HG03159 (cell line): ENCODE measurements at regions not wholly inside any gene's neighbourhood (a gene's known extent, or its start where the extent isn't known, plus 50 kb on each side); places are given as distances from the start of the nearest gene placed in this dataset.

Experiments used
- ATAC-seq: cut with Tn5 transposase; IDR thresholded peaks from one replicate; pipeline ENCODE4 v1.9.1; 2021; ENCODE audit warnings: mild to moderate bottlenecking, moderate library complexity; ENCODE audit not compliant: unreplicated experiment

DNA sequence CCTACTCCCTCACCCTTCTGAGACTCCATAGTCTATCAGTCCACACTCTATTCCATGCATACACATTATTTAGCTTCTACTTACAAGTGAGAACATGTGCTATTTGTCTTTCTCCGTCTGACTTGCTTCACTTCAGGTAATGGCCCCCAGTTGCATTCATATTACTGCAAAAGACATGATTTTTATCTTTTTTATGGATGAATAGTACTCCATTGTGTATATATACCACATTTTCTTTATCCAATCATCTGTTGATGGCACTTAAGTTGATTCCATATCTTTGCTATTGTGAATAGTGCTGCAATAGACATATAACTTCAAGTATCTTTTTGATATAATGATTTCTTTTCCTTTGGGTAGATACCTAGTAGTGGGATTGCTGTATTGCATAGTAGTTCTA lies 171.8 kb downstream of the DACT1 start:
- ATAC-seq, result no peak

GRCh38 chr14:58812050-58812910 lies 174.5 kb downstream of the DACT1 start:
- no peak for ATAC-seq

GRCh38 chr14:58813745-58814144 lies 176.0 kb downstream of the DACT1 start:
- no peak for ATAC-seq

DNA sequence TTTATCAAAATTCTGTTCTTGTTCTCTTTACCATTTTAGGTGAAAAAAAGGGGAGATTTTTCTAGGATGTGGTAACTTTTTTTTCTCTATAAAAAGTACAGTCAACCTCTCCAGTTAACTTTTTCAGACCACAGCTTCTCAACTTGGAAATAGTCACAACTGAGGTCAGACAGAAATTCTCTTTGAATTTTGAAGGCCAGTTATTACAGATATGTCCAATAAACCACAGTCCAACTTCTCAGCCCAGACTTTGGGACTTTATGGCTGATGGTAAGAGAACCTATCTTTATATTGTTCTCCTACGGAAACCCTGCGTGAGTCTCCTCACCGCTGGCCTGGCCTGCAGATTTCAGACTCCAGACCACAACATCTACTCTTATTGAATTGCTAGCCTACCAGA lies 176.7 kb downstream of the DACT1 start:
- ATAC-seq, result no peak

GRCh38 chr14:58815161-58815701 lies 177.5 kb downstream of the DACT1 start:
- ATAC-seq, result no peak

- no peak for ATAC-seq
Measured at GRCh38 chr14:58815794-58816193, 178.0 kb downstream of the DACT1 start.

GRCh38 chr14:58816416-58817115 lies 178.8 kb downstream of the DACT1 start:
- ATAC-seq, result no peak

GRCh38 chr14:58817846-58818245 lies 180.1 kb downstream of the DACT1 start:
- ATAC-seq, result no peak

- no peak for ATAC-seq
Measured at GRCh38 chr14:58820032-58820431, 182.3 kb downstream of the DACT1 start.

- ATAC-seq, result no peak
Measured at GRCh38 chr14:58821421-58821820, 183.7 kb downstream of the DACT1 start.

GRCh38 chr14:58822856-58823255 lies 185.1 kb downstream of the DACT1 start:
- ATAC-seq, result no peak

DNA sequence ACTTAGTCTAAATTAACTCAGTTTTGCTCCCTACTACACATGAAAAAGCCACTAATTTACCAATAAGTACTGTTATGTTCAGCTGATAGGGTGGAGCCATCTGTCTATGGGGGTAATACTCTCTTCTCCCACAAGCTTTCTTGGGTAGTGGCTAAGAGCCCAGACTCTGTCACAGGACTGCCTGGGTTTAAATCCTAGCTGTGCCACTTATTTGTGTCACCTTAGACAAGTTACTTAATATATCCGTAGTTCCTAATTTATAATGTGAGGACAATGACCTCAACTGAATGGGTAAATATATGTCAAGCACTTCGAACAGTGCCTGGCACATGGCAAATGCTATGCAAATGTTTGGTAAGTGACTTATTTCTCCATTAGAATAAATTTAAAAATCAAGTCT lies 185.6 kb downstream of the DACT1 start:
- ATAC-seq, result no peak

- no peak for ATAC-seq
Measured at GRCh38 chr14:58824106-58824505, 186.3 kb downstream of the DACT1 start.

- ATAC-seq, result no peak
Measured at GRCh38 chr14:58824796-58825195, 187.0 kb downstream of the DACT1 start.

GRCh38 chr14:58825606-58826005 lies 187.8 kb downstream of the DACT1 start:
- ATAC-seq, result no peak

DNA sequence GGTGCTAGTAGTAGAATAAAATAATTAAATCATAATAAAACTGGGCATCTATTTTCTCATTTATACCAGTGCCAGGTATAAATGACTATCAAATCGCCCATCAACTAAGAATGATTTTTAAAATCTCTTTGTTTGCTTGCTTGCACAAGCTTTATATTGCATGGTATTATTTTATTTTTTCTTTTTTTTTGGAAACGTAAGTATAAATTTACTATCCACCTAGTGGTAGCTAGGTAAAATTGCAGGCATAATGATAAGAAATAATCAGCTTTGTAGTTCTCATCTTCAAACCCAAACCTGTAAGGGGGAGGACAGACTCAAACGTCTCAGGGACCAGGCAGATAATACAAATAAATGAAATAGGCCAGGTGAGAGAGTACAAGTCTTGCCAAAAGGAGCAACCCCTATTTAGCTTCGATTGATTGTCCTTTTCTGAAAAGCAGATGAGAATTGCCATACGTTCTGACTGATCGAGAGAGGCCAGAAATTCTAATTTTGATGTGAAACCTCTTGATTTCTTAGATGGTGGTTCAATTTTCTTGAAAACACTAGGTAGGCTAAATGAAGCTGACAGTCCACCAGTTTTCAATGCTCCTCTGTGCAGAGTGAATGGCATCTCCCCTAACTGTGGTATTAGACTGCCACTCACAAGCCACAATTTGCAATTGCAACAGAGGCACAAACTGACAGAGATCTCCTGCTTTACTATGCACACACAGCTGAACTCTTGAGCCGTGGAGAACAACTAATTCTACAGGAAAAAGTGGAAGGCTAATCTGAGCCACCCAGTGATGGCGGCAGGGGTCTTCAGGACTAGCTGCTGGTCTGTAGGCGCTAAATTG lies 189.3 kb downstream of the DACT1 start:
- no peak for ATAC-seq

DNA sequence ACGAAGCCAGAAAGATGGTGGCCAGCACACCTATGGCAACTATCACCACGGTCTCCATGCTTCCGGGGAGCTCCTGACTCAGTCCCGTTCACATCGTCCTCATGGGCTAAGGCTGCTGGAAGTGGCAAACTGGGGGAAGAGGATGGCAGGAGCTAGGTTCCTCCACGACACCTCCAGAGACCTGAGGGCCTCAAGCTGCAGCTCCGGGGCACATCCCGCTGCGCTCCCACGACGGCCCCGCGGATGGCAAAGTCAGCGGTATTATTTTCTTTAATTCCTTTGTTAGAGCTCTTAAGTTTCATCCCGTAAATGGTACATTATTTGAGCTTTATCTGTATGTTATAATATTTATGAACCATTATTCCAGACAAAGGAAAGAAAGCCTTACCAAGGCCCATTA lies 190.5 kb downstream of the DACT1 start:
- ATAC-seq, result no peak

DNA sequence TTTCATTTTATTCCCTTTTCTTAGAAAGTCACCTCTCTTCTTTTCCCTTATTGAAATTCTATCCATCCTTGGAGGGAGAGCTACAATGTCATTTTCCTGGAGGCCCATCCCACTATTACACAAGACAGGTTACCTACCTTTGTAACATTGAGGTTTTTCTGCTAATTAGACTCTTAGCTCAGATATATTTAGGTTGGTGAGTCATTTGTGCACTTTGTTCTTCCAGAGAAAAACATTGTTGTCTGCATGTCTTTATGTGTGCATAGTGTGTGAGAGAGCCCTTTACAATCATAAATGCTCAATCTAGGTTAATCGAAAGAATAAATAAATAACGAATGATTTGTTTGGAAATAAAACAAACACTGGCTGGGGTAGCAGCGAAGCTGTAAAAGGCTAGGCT lies 191.8 kb downstream of the DACT1 start:
- ATAC-seq, result no peak

DNA sequence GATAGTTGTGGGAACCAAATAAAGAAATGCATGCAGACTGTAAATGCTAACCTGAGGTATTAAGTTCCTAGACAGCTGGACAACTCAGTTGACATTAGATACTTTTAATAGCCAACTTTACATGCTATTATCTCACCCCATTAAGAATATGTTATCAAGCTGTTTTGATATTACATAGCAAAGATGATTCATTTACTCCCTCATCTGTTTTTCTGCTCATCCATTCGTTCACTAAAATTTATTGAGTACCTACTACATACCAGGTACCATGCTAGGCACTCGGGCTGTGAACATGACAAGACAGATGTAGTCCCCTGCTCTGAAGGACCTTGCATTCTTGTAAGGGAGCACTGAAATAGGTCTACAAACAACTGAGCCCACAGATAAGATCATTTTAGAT lies 192.4 kb downstream of the DACT1 start:
- ATAC-seq, result no peak

DNA sequence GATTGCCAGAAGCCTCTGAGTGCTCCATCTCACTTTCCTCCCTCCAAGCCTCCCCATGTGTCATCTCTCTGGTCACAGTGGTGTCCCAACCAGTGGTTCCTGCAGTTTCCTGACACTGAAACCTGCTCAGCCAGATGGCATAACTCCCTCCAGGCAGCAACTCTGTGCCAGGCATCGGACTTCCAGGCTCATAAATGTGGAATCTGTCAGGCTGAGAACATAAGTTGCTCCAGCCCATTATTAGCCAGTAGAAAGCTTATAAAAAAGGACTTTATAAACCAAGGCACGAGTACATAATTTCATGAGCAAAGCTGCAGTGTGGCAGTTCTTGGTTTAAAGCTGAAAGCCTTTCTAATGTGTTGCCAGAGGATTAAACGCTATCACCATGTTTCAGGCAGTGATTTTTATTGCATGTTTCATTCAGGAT lies 194.3 kb downstream of the DACT1 start:
- ATAC-seq, result no peak
